Activated gamma-delta T cell treated with Interleukin-2 at 50 U/mL for 16 hours (primary cell): ENCODE measurements at regions not wholly inside any gene's neighbourhood (a gene's known extent, or its start where the extent isn't known, plus 50 kb on each side); places are given as distances from the start of the nearest gene placed in this dataset.
"Not testable (repeated sequence)": the region's sequence is repeated elsewhere in the genome, so short reads cannot be mapped to it uniquely, and the experiment has no call there.

Experiments
- DNase-seq: peaks from one replicate; pipeline ENCODE4 v3.0.0-alpha.2; 2020

GRCh38 chr22:48431536-48432315 is 1395.9 kb downstream of the BRD1 start:
- DNase-seq: no peak

- no peak for DNase-seq
Measured at GRCh38 chr22:48431014-48431413, 1396.7 kb downstream of the BRD1 start.

GRCh38 chr22:48429446-48430020 is 1398.1 kb downstream of the BRD1 start:
- DNase-seq: no peak

- DNase-seq: no peak
Measured at GRCh38 chr22:48428631-48429371, 1398.9 kb downstream of the BRD1 start.

- DNase-seq: no peak
Measured at GRCh38 chr22:48427731-48428211, 1399.9 kb downstream of the BRD1 start.

- no peak for DNase-seq
Measured at GRCh38 chr22:48426466-48427380, 1401.0 kb downstream of the BRD1 start.

GRCh38 chr22:48425641-48426040 is 1402.0 kb downstream of the BRD1 start:
- no peak for DNase-seq

- no peak for DNase-seq
Measured at GRCh38 chr22:48425091-48425506, 1402.6 kb downstream of the BRD1 start.

GRCh38 chr22:48424661-48425060 is 1403.0 kb downstream of the BRD1 start:
- DNase-seq: no peak

- no peak for DNase-seq
Measured at GRCh38 chr22:48424201-48424627, 1403.5 kb downstream of the BRD1 start.

- no peak for DNase-seq
Measured at GRCh38 chr22:48423481-48423911, 1404.2 kb downstream of the BRD1 start.

GRCh38 chr22:48422900-48423480 is 1404.7 kb downstream of the BRD1 start:
- no peak for DNase-seq

- DNase-seq: no peak
Measured at GRCh38 chr22:48418831-48419230, 1408.8 kb downstream of the BRD1 start.

GRCh38 chr22:48417225-48418070 is 1410.2 kb downstream of the BRD1 start:
- DNase-seq: no peak

GRCh38 chr22:48416396-48417224 is 1411.1 kb downstream of the BRD1 start:
- DNase-seq: no peak

GRCh38 chr22:48415520-48415919 is 1412.2 kb downstream of the BRD1 start:
- DNase-seq: no peak

GRCh38 chr22:48414651-48415050 is 1413.0 kb downstream of the BRD1 start:
- no peak for DNase-seq

GRCh38 chr22:48412931-48413330 is 1414.7 kb downstream of the BRD1 start:
- not testable (repeated sequence) for DNase-seq

- DNase-seq: no peak
Measured at GRCh38 chr22:48410536-48410935, 1417.1 kb downstream of the BRD1 start.

- no peak for DNase-seq
Measured at GRCh38 chr22:48407256-48407955, 1420.3 kb downstream of the BRD1 start.
